Sigmoid colon (tissue), 6 donors: ENCODE measurements at regions not wholly inside any gene's neighbourhood (a gene's known extent, or its start where the extent isn't known, plus 50 kb on each side); places are given as distances from the start of the nearest gene placed in this dataset.

Source experiments
- DNase-seq: peaks from one replicate; pipeline ENCODE4 v3.0.0-alpha.2; 2019
- H3K27ac ChIP-seq, 4 donors: fragments of 200-600 bp; sonication (generic); one replicate each; pipeline ENCODE4 v1.5.1; 2016 to 2019; ENCODE audit warnings: mild to moderate bottlenecking in 1 of 4
- H3K27me3 ChIP-seq, 3 donors: fragments of 200-600 bp; sonication (generic); one replicate each; pipeline ENCODE4 v1.5.1; 2019; ENCODE audit warnings: mild to moderate bottlenecking in 1 of 3
- H3K36me3 ChIP-seq, 4 donors: fragments of 200-600 bp; sonication (generic); one replicate each; pipeline ENCODE4 v1.5.1; 2016 to 2019
- H3K4me1 ChIP-seq, 4 donors: fragments of 200-600 bp; sonication (generic); one replicate each; pipeline ENCODE4 v1.5.1; 2017 to 2019
- H3K4me3 ChIP-seq, 4 donors: fragments of 200-600 bp; sonication (generic); one replicate each; pipeline ENCODE4 v1.5.1; 2017 to 2019; ENCODE audit warnings: mild to moderate bottlenecking in 2 of 4, moderate library complexity in 1 of 4
- H3K9me3 ChIP-seq, 4 donors: fragments of 200-600 bp in 3 of 4; sonication (generic) in 3 of 4; one replicate each; pipeline versions ENCODE4 v1.5.1 to v1.6.1; 2013 to 2019
- EP300 ChIP-seq, 4 donors: sonication (generic); formaldehyde crosslinking; IDR thresholded peaks; one replicate each; pipeline ENCODE4 v1.6.1; 2017; ENCODE audit warnings: antibody characterized with exemption in 4 of 4
- POLR2A ChIP-seq, 2 donors: fragments of 450-650 bp; IDR thresholded peaks; one replicate each; pipeline ENCODE4 v1.6.1; 2016; ENCODE audit warnings: antibody characterized with exemption in 2 of 2, mild to moderate bottlenecking in 2 of 2, moderate library complexity in 2 of 2
- POLR2AphosphoS5 ChIP-seq, 4 donors: sonication (generic); formaldehyde crosslinking; IDR thresholded peaks; one replicate each; pipeline ENCODE4 v1.6.1; 2017; ENCODE audit warnings: antibody characterized with exemption in 4 of 4
- WGBS, 2 donors: extraction: QIAGEN DNeasy Blood & Tissue Kit; methylation state at CpG; one replicate each; pipeline ENCODE4 v1.1.7; 2013; 5-methylcytosine and 5-hydroxymethylcytosine counted together
- intact Hi-C: fragments of 100-400 bp; cut with DNase I; formaldehyde crosslinking; loops from one replicate; pipeline ENCODE4 v1.15.1; 2023
- TF ChIP-seq, protein P1 (sequence below), 4 experiments: fragments of 450-650 bp in 3 of 4; fragments of 200-600 bp in 1 of 4; IDR thresholded peaks; one replicate each; pipeline ENCODE4 v1.5.1; 2016 to 2019; ENCODE audit warnings: antibody characterized with exemption in 4 of 4, mild to moderate bottlenecking in 3 of 4, moderate library complexity in 2 of 4
- donor health status: healthy with polysubstance abuse.
- donor health status: healthy.

DNA sequence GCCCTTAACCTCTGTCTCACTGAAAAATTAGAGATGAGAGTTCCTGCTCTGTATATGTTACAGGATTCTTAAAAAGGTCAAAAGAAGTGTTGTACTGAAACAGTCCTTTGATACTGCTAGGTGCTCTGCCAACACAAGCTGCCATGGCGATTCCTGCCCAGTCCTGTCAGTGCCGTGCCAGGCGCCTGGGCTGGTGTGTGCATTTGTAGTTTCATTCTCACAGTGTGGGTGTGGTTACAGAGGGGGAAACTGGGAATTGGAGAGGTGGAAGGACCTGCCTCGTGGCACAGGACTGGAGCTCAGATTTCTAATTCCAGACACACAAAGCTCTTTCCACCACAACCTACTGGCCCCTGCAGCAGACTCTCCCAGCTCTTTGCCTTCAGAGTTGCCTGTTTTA, 122.3 kb upstream of the RAB6C start:
- Histone ChIP-seq H3K36me3 (no peaks in the 10 kb centered on the region), H3K27me3 (no peaks in the 10 kb centered on the region), H3K4me3 (no peak overlapping the region), H3K27ac (no peak overlapping the region), H3K4me1 (no peaks in the 10 kb centered on the region), H3K9me3 (no peaks in the 10 kb centered on the region)
- 15 to 64% methylated on average over 4 of the region's 4 CpGs for WGBS, 2 donors
- no peak for DNase-seq
- intact Hi-C loops, result no loop called here
- no peak for TF ChIP-seq POLR2AphosphoS5 (IDR thresholded peaks at IDR 0.05)
- TF ChIP-seq POLR2A (IDR thresholded peaks at IDR 0.05), result no peak
- TF ChIP-seq, protein P1, sequence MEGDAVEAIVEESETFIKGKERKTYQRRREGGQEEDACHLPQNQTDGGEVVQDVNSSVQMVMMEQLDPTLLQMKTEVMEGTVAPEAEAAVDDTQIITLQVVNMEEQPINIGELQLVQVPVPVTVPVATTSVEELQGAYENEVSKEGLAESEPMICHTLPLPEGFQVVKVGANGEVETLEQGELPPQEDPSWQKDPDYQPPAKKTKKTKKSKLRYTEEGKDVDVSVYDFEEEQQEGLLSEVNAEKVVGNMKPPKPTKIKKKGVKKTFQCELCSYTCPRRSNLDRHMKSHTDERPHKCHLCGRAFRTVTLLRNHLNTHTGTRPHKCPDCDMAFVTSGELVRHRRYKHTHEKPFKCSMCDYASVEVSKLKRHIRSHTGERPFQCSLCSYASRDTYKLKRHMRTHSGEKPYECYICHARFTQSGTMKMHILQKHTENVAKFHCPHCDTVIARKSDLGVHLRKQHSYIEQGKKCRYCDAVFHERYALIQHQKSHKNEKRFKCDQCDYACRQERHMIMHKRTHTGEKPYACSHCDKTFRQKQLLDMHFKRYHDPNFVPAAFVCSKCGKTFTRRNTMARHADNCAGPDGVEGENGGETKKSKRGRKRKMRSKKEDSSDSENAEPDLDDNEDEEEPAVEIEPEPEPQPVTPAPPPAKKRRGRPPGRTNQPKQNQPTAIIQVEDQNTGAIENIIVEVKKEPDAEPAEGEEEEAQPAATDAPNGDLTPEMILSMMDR (IDR thresholded peaks at IDR 0.05), result no peak
- no peak for TF ChIP-seq EP300 (IDR thresholded peaks at IDR 0.05)

DNA sequence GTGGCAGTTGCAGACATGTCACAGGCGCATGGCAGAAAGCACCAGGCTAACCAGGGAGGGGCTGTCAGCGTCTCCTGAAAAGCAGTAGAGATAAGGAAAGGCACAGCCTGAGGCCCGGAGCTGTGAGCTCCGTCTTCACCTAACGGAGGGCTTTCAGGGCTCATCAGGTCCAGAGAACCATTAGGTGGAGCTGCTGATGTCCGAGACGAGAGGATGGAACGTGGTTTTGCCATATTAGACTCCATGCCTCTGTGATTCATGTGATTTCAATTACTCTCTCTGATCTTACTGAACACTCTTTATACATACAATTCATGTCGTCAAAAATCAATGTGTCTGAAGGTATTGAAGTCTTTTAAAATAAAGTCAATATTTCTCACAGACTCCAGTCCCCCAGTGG, 120.3 kb upstream of the RAB6C start:
- Histone ChIP-seq H3K9me3 (no peaks in the 10 kb centered on the region), H3K27ac (no peak overlapping the region), H3K4me1 (no peaks in the 10 kb centered on the region), H3K4me3 (no peak overlapping the region), H3K36me3 (no peaks in the 10 kb centered on the region), H3K27me3 (no peaks in the 10 kb centered on the region)
- no peak for TF ChIP-seq POLR2A (IDR thresholded peaks at IDR 0.05)
- no peak for TF ChIP-seq POLR2AphosphoS5 (IDR thresholded peaks at IDR 0.05)
- TF ChIP-seq EP300 (IDR thresholded peaks at IDR 0.05), result no peak
- TF ChIP-seq, protein P1 (IDR thresholded peaks at IDR 0.05), result no peak
- DNase-seq, result no peak
- WGBS, 2 donors, result 72 to 79% methylated on average over 9 of the region's 9 CpGs
- intact Hi-C loops, result no loop called here

DNA sequence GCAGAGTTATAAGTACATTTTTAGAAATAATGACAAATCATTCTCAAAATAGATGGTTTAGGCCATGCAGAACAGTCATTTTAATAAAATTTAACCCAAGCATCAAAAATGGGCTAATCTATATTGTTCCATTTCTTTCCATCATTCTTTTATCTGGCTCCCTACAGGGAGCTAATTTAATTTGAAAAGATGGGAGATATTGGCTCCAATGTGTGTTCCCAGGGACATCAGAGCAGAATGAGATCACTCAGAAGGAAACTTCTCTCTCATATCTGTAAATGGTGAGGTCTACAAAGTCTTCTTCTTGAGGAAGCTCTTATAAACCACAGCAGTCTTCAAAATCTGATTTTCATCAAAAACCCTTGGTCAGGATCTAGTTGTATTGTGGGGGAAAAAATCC, 119.4 kb upstream of the RAB6C start:
- TF ChIP-seq POLR2A (IDR thresholded peaks at IDR 0.05), result no peak
- TF ChIP-seq EP300 (IDR thresholded peaks at IDR 0.05), result no peak
- TF ChIP-seq POLR2AphosphoS5 (IDR thresholded peaks at IDR 0.05), result no peak
- TF ChIP-seq, protein P1 (IDR thresholded peaks at IDR 0.05), result no peak
- intact Hi-C loops, result no loop called here
- H3K27me3 ChIP-seq, result no peaks in the 10 kb centered on the region
- H3K9me3 ChIP-seq, result no peaks in the 10 kb centered on the region
- H3K4me3 ChIP-seq, result no peak overlapping the region
- no peaks in the 10 kb centered on the region for H3K4me1 ChIP-seq
- H3K36me3 ChIP-seq, result no peaks in the 10 kb centered on the region
- no peak overlapping the region for H3K27ac ChIP-seq
- DNase-seq, result no peak

DNA sequence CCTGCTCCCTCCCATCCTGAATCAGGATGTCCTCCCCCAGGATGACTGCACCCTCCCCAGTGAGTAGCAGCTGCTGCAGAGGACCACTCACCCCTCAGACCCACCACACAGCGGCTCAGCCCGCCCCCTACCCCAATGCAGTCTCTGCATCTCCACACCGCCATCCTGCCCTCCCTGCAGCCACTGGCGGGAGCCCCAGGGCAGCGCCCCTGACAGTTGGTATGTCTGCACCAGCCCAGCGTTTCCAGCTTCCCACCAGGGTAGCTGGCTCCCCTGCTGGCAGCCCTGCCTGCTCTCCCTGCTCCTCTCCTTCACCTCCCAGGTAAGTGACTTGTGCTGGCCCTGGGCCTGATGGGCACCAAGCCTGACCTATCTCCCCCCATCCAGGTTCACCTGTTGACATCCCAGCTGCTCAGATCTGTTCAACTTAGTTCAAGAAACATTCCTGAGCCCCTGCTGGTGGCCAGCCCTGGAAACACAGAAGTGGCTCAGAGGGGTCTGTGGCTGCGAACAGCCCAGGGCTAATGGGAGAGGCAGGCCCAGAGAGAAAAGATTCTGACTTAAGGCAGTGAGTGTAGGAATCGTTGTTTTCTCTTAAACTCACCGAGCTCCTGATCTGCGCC, 117.7 kb upstream of the RAB6C start:
- Histone ChIP-seq H3K4me1 (no peaks in the 10 kb centered on the region), H3K36me3 (no peaks in the 10 kb centered on the region), H3K9me3 (no peaks in the 10 kb centered on the region), H3K4me3 (no peak overlapping the region), H3K27me3 (no peaks in the 10 kb centered on the region), H3K27ac (no peak overlapping the region)
- intact Hi-C loops, result no loop called here
- WGBS, 2 donors, result 89 to 91% methylated on average over 10 of the region's 10 CpGs
- TF ChIP-seq POLR2AphosphoS5 (IDR thresholded peaks at IDR 0.05) (no peak), EP300 (IDR thresholded peaks at IDR 0.05) (no peak)
- no peak for DNase-seq

DNA sequence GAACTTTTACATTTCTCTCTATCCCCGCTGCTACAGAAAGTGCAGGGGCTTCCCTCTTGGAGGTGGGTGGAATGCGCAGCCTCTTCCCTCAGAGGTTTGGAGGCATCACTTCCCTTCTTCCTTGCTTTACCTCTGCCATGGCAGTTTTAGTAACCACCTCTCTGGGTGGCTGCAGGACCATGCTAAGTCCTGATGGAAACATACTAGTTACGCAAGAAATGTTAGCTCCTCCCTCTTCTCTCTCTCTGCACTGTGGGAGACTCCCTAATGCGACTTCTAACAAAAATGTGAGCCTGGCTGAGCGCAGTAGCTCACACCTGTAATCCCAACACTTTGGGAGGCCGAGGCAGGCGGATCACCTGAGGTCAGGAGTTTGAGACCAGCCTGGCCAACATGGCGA, 116.8 kb upstream of the RAB6C start:
- no peak for DNase-seq
- H3K36me3 ChIP-seq, result no peaks in the 10 kb centered on the region
- intact Hi-C loops, result no loop called here
- H3K4me3 ChIP-seq, result no peak overlapping the region
- H3K27ac ChIP-seq, result no peak overlapping the region
- TF ChIP-seq POLR2AphosphoS5 (IDR thresholded peaks at IDR 0.05) (no peak), POLR2A (IDR thresholded peaks at IDR 0.05) (no peak), EP300 (IDR thresholded peaks at IDR 0.05) (no peak)
- TF ChIP-seq, protein P1 (IDR thresholded peaks at IDR 0.05), result no peak
- H3K27me3 ChIP-seq, result no peaks in the 10 kb centered on the region
- WGBS, 2 donors, result 87 to 88% methylated on average over 8 of the region's 8 CpGs
- no peaks in the 10 kb centered on the region for H3K9me3 ChIP-seq
- H3K4me1 ChIP-seq, result no peaks in the 10 kb centered on the region
